ENCODE measurements at regions not wholly inside any gene's neighbourhood (a gene's known extent, or its start where the extent isn't known, plus 50 kb on each side); places are given as distances from the start of the nearest gene placed in this dataset.

- TF ChIP-seq CTCF (IDR thresholded peaks at IDR 0.05): no peak
- no peak for TF ChIP-seq POLR2A (IDR thresholded peaks at IDR 0.05; ENCODE audit: low read depth)
These were observed 264.9 kb downstream of the PIK3R1 start for GRCh38 chr5:68480335-68480940.
